ENCODE measurements at regions not wholly inside any gene's neighbourhood (a gene's known extent, or its start where the extent isn't known, plus 50 kb on each side); places are given as distances from the start of the nearest gene placed in this dataset.
"Not testable (repeated sequence)": the region's sequence is repeated elsewhere in the genome, so short reads cannot be mapped to it uniquely, and the experiment has no call there.

- DNase-seq: not testable (repeated sequence)
Observed at GRCh38 chr15:37427393-37427792, 327.0 kb upstream of the MEIS2 start.

- no peak for DNase-seq
Observed at GRCh38 chr15:37446921-37447320, 346.6 kb upstream of the MEIS2 start.

DNA sequence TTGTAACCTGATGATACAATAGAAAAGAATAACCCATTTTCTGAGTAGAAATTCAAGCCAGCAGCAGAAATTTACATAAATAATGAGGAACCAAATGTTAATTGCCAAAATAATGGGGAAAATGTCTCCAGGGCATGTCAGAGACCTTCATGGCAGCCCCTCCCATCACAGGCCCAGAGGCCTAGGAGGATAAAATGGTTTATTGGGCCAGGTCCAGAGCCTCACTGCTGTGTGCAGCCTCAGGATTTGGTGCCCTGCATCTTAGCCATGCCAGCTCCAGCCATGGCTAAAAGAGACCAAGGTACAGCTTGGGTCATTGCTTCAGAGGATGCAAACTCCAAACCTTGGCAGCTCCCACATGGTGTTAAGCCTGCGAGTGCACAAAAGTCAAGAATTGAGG, 352.1 kb upstream of the MEIS2 start:
- DNase-seq: no peak

DNA sequence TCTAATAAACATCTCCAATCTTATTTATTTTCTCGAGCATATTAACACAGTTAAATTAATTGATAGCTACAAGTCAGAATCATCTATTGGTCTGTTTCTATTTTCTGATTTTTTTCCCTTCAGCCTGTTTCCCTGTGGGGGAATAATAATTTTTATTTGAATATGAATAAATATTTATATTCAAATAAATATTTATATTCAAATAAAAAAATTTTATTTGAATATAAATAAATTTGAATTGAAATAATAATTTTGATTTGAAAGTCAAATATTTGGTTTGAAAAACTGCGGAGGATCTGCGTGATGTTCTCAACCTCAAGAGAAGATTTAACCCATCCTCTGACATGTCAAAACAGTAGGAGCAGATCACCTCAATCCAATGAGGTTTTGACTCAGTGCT, 380.1 kb upstream of the MEIS2 start:
- no peak for DNase-seq

GRCh38 chr15:37481126-37481525, 380.8 kb upstream of the MEIS2 start:
- no peak for DNase-seq

GRCh38 chr15:37483779-37484178, 383.4 kb upstream of the MEIS2 start:
- DNase-seq: no peak

GRCh38 chr15:37485056-37485455, 384.7 kb upstream of the MEIS2 start:
- DNase-seq: no peak

DNA sequence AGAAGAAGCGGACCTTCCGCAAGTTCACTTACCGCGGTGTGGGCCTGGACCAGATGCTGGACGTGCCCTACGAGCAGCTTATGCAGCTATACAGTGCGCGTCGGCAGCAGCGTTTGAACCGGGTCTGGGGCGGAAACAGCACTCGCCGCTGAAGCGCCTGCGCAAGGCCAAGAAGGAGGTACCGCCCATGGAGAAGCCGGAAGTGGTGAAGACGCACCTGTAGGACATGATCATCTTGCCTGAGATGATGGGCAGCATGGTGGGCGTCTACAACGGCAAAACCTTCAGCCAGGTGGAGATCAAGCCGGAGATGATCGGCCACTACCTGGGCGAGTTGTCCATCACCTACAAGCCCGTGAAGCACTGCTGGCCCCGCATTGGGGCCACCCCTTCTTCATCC, 390.4 kb upstream of the MEIS2 start:
- DNase-seq: no peak

DNA sequence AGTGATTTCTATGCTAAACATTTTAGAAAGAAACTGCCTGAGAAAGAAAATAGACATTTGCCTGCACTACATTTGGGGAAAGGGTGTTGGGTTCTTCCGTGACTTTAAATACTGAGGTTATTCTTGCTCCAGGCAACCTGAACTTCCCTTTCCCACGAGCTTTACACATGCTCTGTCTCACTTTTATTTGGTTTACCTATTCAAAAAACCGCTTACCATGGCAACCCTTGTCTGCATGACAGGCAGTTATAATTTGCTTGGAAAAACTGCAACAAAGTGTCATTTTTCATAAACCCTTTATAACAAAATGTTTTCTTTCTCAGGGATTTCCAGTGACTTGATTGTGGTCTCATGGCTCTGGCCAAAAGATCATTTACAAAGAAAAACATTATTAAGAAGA, 416.3 kb upstream of the MEIS2 start:
- DNase-seq: no peak

DNA sequence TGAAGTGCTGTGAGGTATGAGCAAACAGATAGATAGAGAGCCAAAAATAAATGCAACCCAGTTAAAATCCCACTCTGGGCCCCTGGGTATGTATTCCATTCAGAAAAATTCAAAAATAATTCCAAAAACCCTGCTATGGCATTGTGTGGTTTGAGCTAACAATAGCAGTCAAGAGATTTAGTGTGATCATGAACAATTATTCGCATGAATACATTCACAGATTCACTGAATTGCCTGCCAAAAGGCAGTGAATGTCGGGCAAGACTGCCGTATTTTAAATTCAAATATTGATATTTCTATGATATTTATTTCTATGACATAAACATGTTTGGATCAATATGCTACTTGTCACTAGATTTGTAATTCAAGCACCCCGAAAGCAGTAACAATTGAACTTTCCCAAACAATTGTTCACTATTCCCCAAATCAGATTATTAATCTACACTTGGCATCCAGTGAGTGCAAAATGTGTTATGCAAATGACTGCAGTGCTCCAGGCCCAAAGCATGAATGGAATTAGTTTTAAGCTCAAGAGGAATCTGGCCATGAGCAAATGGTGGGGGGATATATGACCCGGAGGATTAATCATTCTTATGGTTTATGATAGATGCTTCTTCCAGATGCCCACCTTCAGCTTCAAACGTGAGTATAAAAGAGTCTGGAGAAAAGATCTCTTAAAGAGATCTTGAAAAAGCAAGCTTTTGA, 417.0 kb upstream of the MEIS2 start:
- no peak for DNase-seq

DNA sequence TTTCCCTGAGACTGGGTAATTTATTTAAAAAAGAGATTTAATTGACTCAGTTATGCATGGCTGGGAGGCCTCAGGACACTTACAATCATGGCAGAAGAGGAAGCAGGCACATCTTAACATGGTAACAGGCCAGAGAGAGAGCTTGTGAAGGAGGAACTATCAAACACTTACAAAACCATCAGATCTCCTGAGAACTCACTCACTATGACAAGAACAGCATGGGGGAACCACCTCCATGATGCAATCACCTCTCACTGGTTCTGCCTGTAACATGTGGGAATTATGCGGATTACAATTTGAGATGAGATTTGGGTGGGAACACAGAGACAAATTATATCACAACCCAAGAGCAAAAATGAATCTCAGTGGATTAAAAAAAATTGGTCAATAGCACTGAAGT, 416.0 kb upstream of the TMCO5A start:
- no peak for DNase-seq

- DNase-seq: no peak
Observed at GRCh38 chr15:37520026-37520425, 414.4 kb upstream of the TMCO5A start.

GRCh38 chr15:37520882-37521281, 413.6 kb upstream of the TMCO5A start:
- DNase-seq: no peak

DNA sequence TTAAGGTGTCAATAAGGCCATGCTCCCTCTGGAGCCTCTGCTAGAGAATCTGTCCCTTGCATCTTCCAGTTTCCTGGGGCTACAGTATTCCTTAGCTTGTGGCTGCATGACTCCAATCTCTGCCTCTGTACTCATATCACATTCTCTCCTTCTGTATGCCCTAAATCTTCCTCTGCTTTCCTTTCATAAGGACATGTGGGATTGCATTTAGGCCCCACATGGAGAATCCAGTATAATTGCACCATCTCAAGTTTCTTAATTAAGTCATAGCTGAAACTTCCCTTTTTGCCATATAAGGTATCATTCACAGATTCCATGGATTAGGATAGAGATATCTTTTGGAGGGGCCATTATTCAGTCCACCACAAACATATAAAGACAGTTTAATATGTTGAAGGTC, 409.8 kb upstream of the TMCO5A start:
- no peak for DNase-seq

- no peak for DNase-seq
Observed at GRCh38 chr15:37528432-37528831, 406.0 kb upstream of the TMCO5A start.

DNA sequence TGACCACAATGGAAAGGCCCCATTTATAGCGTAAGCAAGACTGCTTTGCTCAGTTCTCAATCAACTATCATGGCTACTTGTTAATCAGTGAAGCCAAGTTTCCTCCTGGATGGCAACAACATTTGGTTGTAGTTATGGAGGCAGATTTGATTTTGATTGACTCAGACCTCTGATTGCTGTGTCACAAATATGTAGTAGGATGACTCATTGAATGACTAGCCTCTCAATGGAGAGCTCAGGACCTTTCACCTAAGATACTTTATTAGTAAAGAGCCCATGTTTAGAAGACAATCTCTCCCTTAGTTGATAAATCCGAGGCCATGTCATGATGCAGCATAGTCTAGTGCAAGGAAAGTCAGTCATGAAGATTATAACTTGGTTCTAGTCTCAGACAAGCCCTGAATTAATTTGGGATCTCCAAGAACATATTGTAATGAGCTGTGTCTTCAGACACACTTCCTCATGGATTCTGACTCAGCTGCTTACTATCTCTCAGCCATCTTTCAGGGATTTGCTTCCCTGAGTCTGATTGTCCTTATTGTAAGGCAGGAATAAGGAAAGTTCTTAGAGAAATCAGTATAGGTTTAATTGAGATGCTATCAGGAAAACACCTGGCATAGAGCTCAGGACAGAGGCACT, 397.4 kb upstream of the TMCO5A start:
- DNase-seq: peak; percentile 28

- DNase-seq: peak; percentile 6
Observed at GRCh38 chr15:37537802-37538201, 396.6 kb upstream of the TMCO5A start.

- no peak for DNase-seq
Observed at GRCh38 chr15:37548116-37548515, 386.3 kb upstream of the TMCO5A start.

- no peak for DNase-seq
Observed at GRCh38 chr15:37550360-37551024, 383.9 kb upstream of the TMCO5A start.

DNA sequence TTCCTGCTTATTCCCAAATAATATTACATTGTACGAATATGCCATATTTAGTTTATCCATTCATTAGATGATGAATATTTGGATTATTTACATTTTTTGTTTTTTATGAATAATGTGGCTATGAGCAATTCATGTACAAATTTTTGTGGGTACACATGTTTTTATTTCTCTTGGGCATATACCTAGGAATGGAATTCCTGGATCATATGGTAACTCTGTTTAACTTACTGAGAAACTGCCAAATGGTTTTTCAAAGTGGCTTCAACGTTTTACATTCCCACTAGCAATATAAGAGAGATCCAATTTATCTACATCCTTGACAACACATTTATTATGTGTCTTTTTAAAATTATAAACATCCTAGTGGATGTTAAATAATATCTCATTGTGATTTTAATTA, 362.0 kb upstream of the TMCO5A start:
- DNase-seq: peak; percentile 1

- peak; percentile 15 for DNase-seq
Observed at GRCh38 chr15:37574985-37575384, 359.5 kb upstream of the TMCO5A start.

DNA sequence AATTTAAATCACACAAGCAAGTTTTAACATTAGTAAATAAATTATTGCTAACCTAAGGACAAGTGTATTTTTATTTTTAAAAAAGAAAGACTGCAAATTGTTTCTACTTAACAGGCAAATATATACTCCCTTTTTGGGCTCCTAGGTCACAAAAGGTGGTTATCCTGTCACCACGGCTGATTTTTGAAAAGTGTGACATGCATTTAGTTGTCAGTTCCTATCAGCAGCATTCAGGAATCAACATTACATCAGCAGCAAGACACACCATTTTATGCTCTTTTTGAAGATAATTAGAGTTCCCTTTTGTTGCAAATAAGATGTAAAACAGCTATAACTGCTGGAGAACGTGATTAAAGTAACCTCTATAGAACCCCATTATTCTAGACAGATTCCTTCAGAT, 357.5 kb upstream of the TMCO5A start:
- DNase-seq: no peak

DNA sequence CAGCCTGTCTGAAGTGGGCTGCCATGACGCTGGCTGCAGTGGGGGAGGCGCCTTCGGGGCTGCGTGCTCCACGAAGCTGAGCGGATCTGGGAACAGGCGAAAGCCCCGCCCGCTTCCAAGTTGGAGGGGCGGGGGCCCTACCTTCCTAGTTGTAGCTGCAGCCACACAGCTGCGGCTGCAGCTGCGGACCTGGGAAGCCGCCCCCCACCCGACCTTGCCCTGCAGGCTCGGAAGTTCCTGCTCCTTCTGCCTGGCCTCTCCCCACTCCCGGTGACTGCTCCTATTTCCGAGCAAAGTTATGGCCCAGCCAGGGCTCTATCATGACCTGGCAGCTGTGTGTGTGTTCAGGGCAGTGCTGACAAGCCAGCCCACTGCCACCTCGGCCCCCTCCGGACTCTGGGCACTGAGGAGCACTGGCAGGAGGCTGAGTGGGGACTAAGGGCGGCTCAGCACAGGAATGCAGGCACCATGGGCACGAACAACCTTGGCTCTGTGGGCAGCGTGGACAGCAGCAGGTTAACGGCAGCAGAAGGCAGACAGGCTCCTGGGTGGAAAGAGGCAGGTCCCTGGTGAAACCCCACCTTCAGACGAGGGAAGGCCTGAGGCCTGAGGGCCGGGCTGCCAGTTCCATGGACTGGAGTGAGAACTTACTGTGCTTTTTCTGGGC, 352.4 kb upstream of the TMCO5A start:
- no peak for DNase-seq

- DNase-seq: no peak
Observed at GRCh38 chr15:37582852-37583251, 351.6 kb upstream of the TMCO5A start.

Measured in EL (cell line).